ENCODE measurements at regions not wholly inside any gene's neighbourhood (a gene's known extent, or its start where the extent isn't known, plus 50 kb on each side); places are given as distances from the start of the nearest gene placed in this dataset.
A peak's percentile ranks its signal among the peaks of the same experiment; 100 is the strongest.

GRCh38 chr10:31754803-31755624 is 173.6 kb downstream of the ARHGAP12 start:
- DNase-seq: no peak

- no peak for DNase-seq
Observed at GRCh38 chr10:31753681-31754080, 174.9 kb downstream of the ARHGAP12 start.

GRCh38 chr10:31752170-31752569 is 176.5 kb downstream of the ARHGAP12 start:
- DNase-seq: no peak

GRCh38 chr10:31751738-31752080 is 176.9 kb downstream of the ARHGAP12 start:
- DNase-seq: no peak

GRCh38 chr10:31751051-31751737 is 177.4 kb downstream of the ARHGAP12 start:
- no peak for DNase-seq

- DNase-seq: no peak
Observed at GRCh38 chr10:31749981-31750840, 178.4 kb downstream of the ARHGAP12 start.

- DNase-seq: no peak
Observed at GRCh38 chr10:31749301-31749700, 179.3 kb downstream of the ARHGAP12 start.

GRCh38 chr10:31745612-31746376 is 182.8 kb downstream of the ARHGAP12 start:
- peak; percentile 59 for DNase-seq

- DNase-seq: no peak
Observed at GRCh38 chr10:31744025-31744424, 184.6 kb downstream of the ARHGAP12 start.

- no peak for DNase-seq
Observed at GRCh38 chr10:31742255-31742654, 186.4 kb downstream of the ARHGAP12 start.

- no peak for DNase-seq
Observed at GRCh38 chr10:31741473-31741872, 187.2 kb downstream of the ARHGAP12 start.

- no peak for DNase-seq
Observed at GRCh38 chr10:31739711-31740110, 188.9 kb downstream of the ARHGAP12 start.

GRCh38 chr10:31739146-31739545 is 189.5 kb downstream of the ARHGAP12 start:
- no peak for DNase-seq

GRCh38 chr10:31731711-31732110 is 196.9 kb downstream of the ARHGAP12 start:
- no peak for DNase-seq

GRCh38 chr10:31730776-31731175 is 197.9 kb downstream of the ARHGAP12 start:
- DNase-seq: no peak

- DNase-seq: no peak
Observed at GRCh38 chr10:31728698-31729224, 199.9 kb downstream of the ARHGAP12 start.

- DNase-seq: no peak
Observed at GRCh38 chr10:31725436-31725835, 203.2 kb downstream of the ARHGAP12 start.

- no peak for DNase-seq
Observed at GRCh38 chr10:31724296-31724695, 204.3 kb downstream of the ARHGAP12 start.

GRCh38 chr10:31723106-31723750 is 205.4 kb downstream of the ARHGAP12 start:
- no peak for DNase-seq

- DNase-seq: no peak
Observed at GRCh38 chr10:31721096-31721495, 207.5 kb downstream of the ARHGAP12 start.

- DNase-seq: no peak
Observed at GRCh38 chr10:31720546-31720945, 208.1 kb downstream of the ARHGAP12 start.

- DNase-seq: no peak
Observed at GRCh38 chr10:31709476-31709875, 219.2 kb downstream of the ARHGAP12 start.

Data from activated CD8-positive, alpha-beta memory T cell treated with anti-CD3 and anti-CD28 coated beads, Interleukin-2, amount 50 U/mL, for 48 hours (primary cell).